T-helper 9 cell (primary cell): ENCODE measurements at regions not wholly inside any gene's neighbourhood (a gene's known extent, or its start where the extent isn't known, plus 50 kb on each side); places are given as distances from the start of the nearest gene placed in this dataset.
"Not testable (repeated sequence)": the region's sequence is repeated elsewhere in the genome, so short reads cannot be mapped to it uniquely, and the experiment has no call there.

Experiments
- DNase-seq: peaks from one replicate; pipeline ENCODE4 v3.0.0-alpha.2; 2020

GRCh38 chr9:135391759-135392158, 87.8 kb upstream of the PPP1R26 start:
- no peak for DNase-seq

- no peak for DNase-seq
Measured at GRCh38 chr9:135392511-135392910, 87.1 kb upstream of the PPP1R26 start.

- no peak for DNase-seq
Measured at GRCh38 chr9:135394131-135394530, 85.5 kb upstream of the PPP1R26 start.

GRCh38 chr9:135394699-135395645, 84.6 kb upstream of the PPP1R26 start:
- DNase-seq = no peak

GRCh38 chr9:135397142-135397541, 82.4 kb upstream of the PPP1R26 start:
- no peak for DNase-seq

- no peak for DNase-seq
Measured at GRCh38 chr9:135399000-135399649, 80.5 kb upstream of the PPP1R26 start.

- no peak for DNase-seq
Measured at GRCh38 chr9:135400496-135400895, 79.1 kb upstream of the PPP1R26 start.

- DNase-seq = no peak
Measured at GRCh38 chr9:135401218-135401617, 78.4 kb upstream of the PPP1R26 start.

GRCh38 chr9:135402048-135402738, 77.4 kb upstream of the PPP1R26 start:
- DNase-seq = no peak

GRCh38 chr9:135402739-135403695, 76.6 kb upstream of the PPP1R26 start:
- no peak for DNase-seq

GRCh38 chr9:135403733-135404450, 75.7 kb upstream of the PPP1R26 start:
- DNase-seq = no peak

- DNase-seq = no peak
Measured at GRCh38 chr9:135404451-135405144, 75.0 kb upstream of the PPP1R26 start.

- DNase-seq = not testable (repeated sequence)
Measured at GRCh38 chr9:135405145-135405464, 74.5 kb upstream of the PPP1R26 start.

GRCh38 chr9:135408476-135409254, 70.9 kb upstream of the PPP1R26 start:
- DNase-seq = no peak

GRCh38 chr9:135409286-135410200, 70.0 kb upstream of the PPP1R26 start:
- DNase-seq = no peak

GRCh38 chr9:135410421-135410820, 69.2 kb upstream of the PPP1R26 start:
- DNase-seq = no peak

GRCh38 chr9:135410831-135411473, 68.6 kb upstream of the PPP1R26 start:
- no peak for DNase-seq

GRCh38 chr9:135411605-135412004, 68.0 kb upstream of the PPP1R26 start:
- not testable (repeated sequence) for DNase-seq
